PC-3 (cell line): ENCODE measurements at regions not wholly inside any gene's neighbourhood (a gene's known extent, or its start where the extent isn't known, plus 50 kb on each side); places are given as distances from the start of the nearest gene placed in this dataset.

ENCODE experiments used
- ATAC-seq: fragments of 200-7000 bp; cut with Tn5 transposase; 2 replicates; pipeline ENCODE4 v1.9.1; 2020; ENCODE audit warnings: mild to moderate bottlenecking, moderate library complexity
- BruUV-seq: library from RNA; stranded (reverse); fragments of 400-500 nt; replicated peaks from 2 replicates; lab custom pipeline; 2021; lab: Mats Ljungman, UMichigan
- CTCF ChIA-PET: fragments of 300-600 bp; sonication (Branson Sonifier 250); formaldehyde crosslinking; loops from one replicate; lab custom pipeline; 2022; ENCODE audit warnings: antibody characterized with exemption; lab: Charles Lee
- POLR2A ChIA-PET: fragments of 300-600 bp; sonication (Branson Sonifier 250); formaldehyde crosslinking; loops from one replicate; lab custom pipeline; 2022; ENCODE audit warnings: antibody characterized with exemption; ENCODE audit not compliant: unreplicated experiment; lab: Charles Lee
- DNase-seq: peaks from one replicate; pipeline ENCODE4 v3.0.0-alpha.2; 2015
- H2AFZ ChIP-seq: fragments of 300-600 bp; sonication (generic); 2 replicates; pipeline ENCODE4 v1.6.0; 2016; ENCODE audit warnings: antibody characterized with exemption, low read length
- H3F3A ChIP-seq: fragments of 300-600 bp; sonication (generic); one replicate; pipeline ENCODE4 v1.6.0; 2017; ENCODE audit warnings: antibody characterized with exemption, low read length, control low read depth, mild to moderate bottlenecking; ENCODE audit not compliant: unreplicated experiment
- H3K27ac ChIP-seq: fragments of 300-600 bp; sonication (generic); 2 replicates; pipeline ENCODE4 v1.5.1; 2016; ENCODE audit warnings: mild to moderate bottlenecking, low read length
- H3K27me3 ChIP-seq: fragments of 300-600 bp; sonication (generic); 2 replicates; pipeline ENCODE4 v1.6.1; 2016; ENCODE audit warnings: low read length, mixed read lengths
- H3K36me3 ChIP-seq: fragments of 300-600 bp; sonication (generic); 2 replicates; pipeline ENCODE4 v1.6.1; 2016; ENCODE audit warnings: low read depth, mixed run types, low read length, mixed read lengths
- H3K4me1 ChIP-seq: fragments of 300-600 bp; sonication (generic); 2 replicates; pipeline ENCODE4 v1.5.1; 2016; ENCODE audit warnings: low read length; ENCODE audit not compliant: insufficient read depth
- H3K4me2 ChIP-seq: fragments of 300-600 bp; sonication (generic); 2 replicates; pipeline ENCODE4 v1.6.0; 2016; ENCODE audit warnings: low read length
- H3K4me3 ChIP-seq: fragments of 300-600 bp; sonication (generic); 2 replicates; pipeline ENCODE4 v1.5.1; 2016; ENCODE audit warnings: mild to moderate bottlenecking, low read length, mixed read lengths
- H3K79me2 ChIP-seq: fragments of 300-600 bp; sonication (generic); 2 replicates; pipeline ENCODE4 v1.6.1; 2017; ENCODE audit warnings: low read length, mixed read lengths
- H3K9ac ChIP-seq: fragments of 300-600 bp; sonication (generic); 2 replicates; pipeline ENCODE4 v1.6.0; 2016; ENCODE audit warnings: mild to moderate bottlenecking, low read length
- H3K9me2 ChIP-seq: fragments of 300-600 bp; sonication (generic); replicated peaks from 2 replicates; pipeline ENCODE4 v1.6.1; 2016; ENCODE audit warnings: mixed run types, low read length, mixed read lengths
- H3K9me3 ChIP-seq: fragments of 300-600 bp; sonication (generic); 2 replicates; pipeline ENCODE4 v1.6.1; 2016; ENCODE audit warnings: low read length, mixed read lengths
- H4K20me1 ChIP-seq: fragments of 300-600 bp; sonication (generic); 2 replicates; pipeline ENCODE4 v1.6.1; 2016; ENCODE audit warnings: low read length, mixed read lengths
- EZH2 ChIP-seq: fragments of 300-600 bp; sonication (generic); IDR thresholded peaks from one replicate; pipeline ENCODE4 v1.6.1; 2017; ENCODE audit warnings: antibody characterized with exemption, mild to moderate bottlenecking, low read length; ENCODE audit not compliant: unreplicated experiment
- EZH2phosphoT487 ChIP-seq: fragments of 300-600 bp; sonication (generic); IDR thresholded peaks from 2 replicates; pipeline ENCODE4 v1.6.1; 2018; ENCODE audit warnings: mild to moderate bottlenecking, antibody characterized with exemption, low read length, borderline replicate concordance
- intact Hi-C: fragments of 100-400 bp; cut with micrococcal nuclease; formaldehyde crosslinking; loops from 2 replicates; pipeline ENCODE4 v1.9.0; 2023
- TF ChIP-seq, protein P1 (sequence below): fragments of 300-600 bp; sonication (generic); conservative IDR thresholded peaks from 2 replicates; pipeline ENCODE4 v1.5.1; 2017; ENCODE audit warnings: antibody characterized with exemption, low read depth, mild to moderate bottlenecking, low read length

DNA sequence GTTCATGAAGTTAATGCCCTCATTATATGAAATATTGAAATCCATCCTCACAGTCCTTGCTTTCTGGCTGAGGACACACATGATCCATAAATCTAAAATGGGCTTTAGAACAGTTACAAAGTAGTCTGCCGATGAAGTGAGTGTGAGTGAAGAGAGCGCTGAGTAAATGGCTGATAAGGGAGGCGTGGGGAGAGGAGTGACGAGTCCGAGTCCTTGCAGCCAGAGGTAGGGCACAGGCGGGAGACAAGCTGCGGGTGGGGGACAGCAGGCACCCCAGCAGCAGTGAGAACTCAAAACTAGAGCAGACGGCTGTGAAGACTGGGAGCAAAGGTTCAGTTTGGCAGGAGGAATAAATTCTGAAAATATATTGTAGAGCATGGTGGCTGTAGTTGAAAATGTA lies 140.1 kb upstream of the ATP2B1 start:
- no peaks in the 10 kb centered on the region for H3K9me2 ChIP-seq
- H4K20me1 ChIP-seq: no peaks in the 10 kb centered on the region
- POLR2A ChIA-PET: no interaction called here

DNA sequence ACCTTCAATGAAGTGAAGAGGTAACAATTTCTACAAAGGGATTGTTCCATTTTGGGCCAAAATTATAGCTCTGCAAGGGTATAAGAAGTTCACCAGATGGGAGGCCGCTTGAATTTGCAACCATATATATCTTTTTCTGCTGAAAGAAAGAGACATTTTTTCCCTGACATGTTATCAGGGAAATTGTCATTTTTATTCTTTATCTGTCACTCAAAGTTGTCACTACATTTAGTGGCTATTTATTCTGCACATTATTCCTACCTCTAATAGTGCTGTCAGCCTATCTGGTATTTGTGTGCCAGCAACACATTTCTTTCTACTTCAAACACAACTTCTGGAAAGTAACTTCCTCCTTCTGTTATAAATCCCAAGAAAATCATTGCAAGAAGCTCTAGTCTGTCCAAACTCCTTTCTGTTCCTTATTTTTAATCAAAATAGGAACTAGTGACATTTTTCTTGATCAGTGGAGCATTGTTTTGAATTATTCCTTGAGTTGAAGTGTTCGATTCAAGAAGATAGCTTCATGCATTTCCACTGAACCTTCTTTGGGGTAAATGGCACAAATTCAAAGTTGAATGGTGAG lies 137.9 kb upstream of the ATP2B1 start:
- Histone ChIP-seq H3K4me2 (no peak overlapping the region), H3K27ac (no peak overlapping the region), H3K4me1 (no peaks in the 10 kb centered on the region), H2AFZ (no peak overlapping the region), H3K79me2 (no peaks in the 10 kb centered on the region), H4K20me1 (no peaks in the 10 kb centered on the region), H3K9me2 (no peaks in the 10 kb centered on the region), H3F3A (no peaks in the 10 kb centered on the region), H3K9me3 (no peaks in the 10 kb centered on the region), H3K9ac (no peak overlapping the region), H3K4me3 (no peak overlapping the region), H3K27me3 (no peaks in the 10 kb centered on the region), H3K36me3 (no peaks in the 10 kb centered on the region)
- intact Hi-C loops: no loop called here
- DNase-seq (no peak), ATAC-seq (no peak)
- no TSS peak for BruUV-seq
- TF ChIP-seq EZH2phosphoT487: no peak
- TF ChIP-seq, protein P1, sequence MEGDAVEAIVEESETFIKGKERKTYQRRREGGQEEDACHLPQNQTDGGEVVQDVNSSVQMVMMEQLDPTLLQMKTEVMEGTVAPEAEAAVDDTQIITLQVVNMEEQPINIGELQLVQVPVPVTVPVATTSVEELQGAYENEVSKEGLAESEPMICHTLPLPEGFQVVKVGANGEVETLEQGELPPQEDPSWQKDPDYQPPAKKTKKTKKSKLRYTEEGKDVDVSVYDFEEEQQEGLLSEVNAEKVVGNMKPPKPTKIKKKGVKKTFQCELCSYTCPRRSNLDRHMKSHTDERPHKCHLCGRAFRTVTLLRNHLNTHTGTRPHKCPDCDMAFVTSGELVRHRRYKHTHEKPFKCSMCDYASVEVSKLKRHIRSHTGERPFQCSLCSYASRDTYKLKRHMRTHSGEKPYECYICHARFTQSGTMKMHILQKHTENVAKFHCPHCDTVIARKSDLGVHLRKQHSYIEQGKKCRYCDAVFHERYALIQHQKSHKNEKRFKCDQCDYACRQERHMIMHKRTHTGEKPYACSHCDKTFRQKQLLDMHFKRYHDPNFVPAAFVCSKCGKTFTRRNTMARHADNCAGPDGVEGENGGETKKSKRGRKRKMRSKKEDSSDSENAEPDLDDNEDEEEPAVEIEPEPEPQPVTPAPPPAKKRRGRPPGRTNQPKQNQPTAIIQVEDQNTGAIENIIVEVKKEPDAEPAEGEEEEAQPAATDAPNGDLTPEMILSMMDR: no peak
- TF ChIP-seq EZH2: no peak
- ChIA-PET POLR2A (no interaction called here), CTCF (interaction anchor here (0.7 kb wide), 1 partner anchor 105 kb away, joined by 3 read pairs; no protein-coding TSS in a partner anchor)

More for the DNA sequence above, 140.1 kb upstream of the ATP2B1 start:
- H3K9me3 ChIP-seq: no peaks in the 10 kb centered on the region
- DNase-seq (no peak), ATAC-seq (no peak)
- no peak overlapping the region for H3K9ac ChIP-seq
- CTCF ChIA-PET: no interaction called here
- no peaks in the 10 kb centered on the region for H3K36me3 ChIP-seq
- no peak overlapping the region for H3K4me2 ChIP-seq
- H3K79me2 ChIP-seq: no peaks in the 10 kb centered on the region
- H3K4me3 ChIP-seq: no peak overlapping the region
- TF ChIP-seq EZH2phosphoT487: no peak
- TF ChIP-seq, protein P1: no peak
- no peak for TF ChIP-seq EZH2
- no peak overlapping the region for H2AFZ ChIP-seq
- no peaks in the 10 kb centered on the region for H3K4me1 ChIP-seq
- H3K27ac ChIP-seq: no peak overlapping the region
- no TSS peak for BruUV-seq
- H3K27me3 ChIP-seq: no peaks in the 10 kb centered on the region
- H3F3A ChIP-seq: no peaks in the 10 kb centered on the region
- intact Hi-C loops: no loop called here

GRCh38 chr12:89845767-89846166 lies 137.1 kb upstream of the ATP2B1 start:
- Histone ChIP-seq H2AFZ (no peak overlapping the region), H4K20me1 (no peaks in the 10 kb centered on the region), H3K4me2 (no peak overlapping the region), H3K79me2 (no peaks in the 10 kb centered on the region), H3K27me3 (no peaks in the 10 kb centered on the region), H3K9ac (no peak overlapping the region), H3K36me3 (no peaks in the 10 kb centered on the region), H3K9me2 (no peaks in the 10 kb centered on the region), H3K9me3 (no peaks in the 10 kb centered on the region), H3F3A (no peaks in the 10 kb centered on the region), H3K4me3 (no peak overlapping the region), H3K27ac (no peak overlapping the region), H3K4me1 (no peaks in the 10 kb centered on the region)
- intact Hi-C loops: no loop called here
- no TSS peak for BruUV-seq
- POLR2A ChIA-PET: no interaction called here
- CTCF ChIA-PET: no interaction called here
- DNase-seq (no peak), ATAC-seq (no peak)
- TF ChIP-seq EZH2phosphoT487 (no peak), EZH2 (no peak)
- TF ChIP-seq, protein P1: no peak
